Type B pancreatic cell (in vitro differentiated cells): ENCODE measurements at regions not wholly inside any gene's neighbourhood (a gene's known extent, or its start where the extent isn't known, plus 50 kb on each side); places are given as distances from the start of the nearest gene placed in this dataset.

Experiments used
- DNase-seq: peaks from one replicate; pipeline ENCODE4 v3.0.0; 2021; ENCODE audit warnings: mixed read lengths; ENCODE audit not compliant: unreplicated experiment; ENCODE audit errors: extremely low spot score
- H3K27ac Mint-ChIP-seq: 2 replicates; pipeline ENCODE4 v1.8.0; 2021; ENCODE audit warnings: mild to moderate bottlenecking, mixed read lengths
- H3K27me3 Mint-ChIP-seq: 2 replicates; pipeline ENCODE4 v1.8.0; 2021; ENCODE audit warnings: mixed read lengths
- H3K36me3 Mint-ChIP-seq: 2 replicates; pipeline ENCODE4 v1.8.0; 2021; ENCODE audit warnings: mixed read lengths
- H3K4me1 Mint-ChIP-seq: one replicate; pipeline ENCODE4 v1.8.0; 2021; ENCODE audit warnings: mixed read lengths; ENCODE audit not compliant: unreplicated experiment
- H3K4me3 Mint-ChIP-seq: 2 replicates; pipeline ENCODE4 v1.8.0; 2021; ENCODE audit warnings: mild to moderate bottlenecking, mixed read lengths
- H3K9me3 Mint-ChIP-seq: 2 replicates; pipeline ENCODE4 v1.8.0; 2021; ENCODE audit warnings: mixed read lengths
- TF ChIP-seq, protein P1 (sequence below): fragments of 200-600 bp; sonication (generic); conservative IDR thresholded peaks from 2 replicates; pipeline ENCODE4 v1.5.0; 2021; ENCODE audit warnings: antibody characterized with exemption, mild to moderate bottlenecking

DNA sequence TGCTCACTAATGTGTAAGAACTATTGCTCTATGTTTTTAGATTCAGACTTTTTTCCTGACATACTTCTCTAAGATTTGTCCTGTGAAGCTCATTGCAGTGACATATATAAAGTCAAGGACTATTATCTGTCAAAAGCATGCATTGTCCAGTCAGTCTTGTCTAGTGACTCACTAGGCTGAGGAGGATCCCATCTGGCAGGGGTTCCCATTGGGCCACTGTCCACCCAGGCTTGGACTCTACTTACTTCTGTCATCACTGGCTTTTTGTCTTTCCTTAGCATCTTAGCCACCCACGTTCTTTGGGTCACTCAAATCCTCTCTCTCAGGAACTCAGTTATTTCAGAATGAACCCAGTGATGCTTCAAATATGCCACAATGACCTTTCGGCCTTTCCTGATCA is 132.6 kb upstream of the NABP1 start:
- Mint-ChIP-seq H3K4me3 (no peak overlapping the region), H3K4me1 (no peaks in the 10 kb centered on the region), H3K27me3 (no peaks in the 10 kb centered on the region), H3K27ac (no peak overlapping the region), H3K9me3 (peaks cover 5% of the 10 kb centered on the region), H3K36me3 (no peaks in the 10 kb centered on the region)
- TF ChIP-seq, protein P1, sequence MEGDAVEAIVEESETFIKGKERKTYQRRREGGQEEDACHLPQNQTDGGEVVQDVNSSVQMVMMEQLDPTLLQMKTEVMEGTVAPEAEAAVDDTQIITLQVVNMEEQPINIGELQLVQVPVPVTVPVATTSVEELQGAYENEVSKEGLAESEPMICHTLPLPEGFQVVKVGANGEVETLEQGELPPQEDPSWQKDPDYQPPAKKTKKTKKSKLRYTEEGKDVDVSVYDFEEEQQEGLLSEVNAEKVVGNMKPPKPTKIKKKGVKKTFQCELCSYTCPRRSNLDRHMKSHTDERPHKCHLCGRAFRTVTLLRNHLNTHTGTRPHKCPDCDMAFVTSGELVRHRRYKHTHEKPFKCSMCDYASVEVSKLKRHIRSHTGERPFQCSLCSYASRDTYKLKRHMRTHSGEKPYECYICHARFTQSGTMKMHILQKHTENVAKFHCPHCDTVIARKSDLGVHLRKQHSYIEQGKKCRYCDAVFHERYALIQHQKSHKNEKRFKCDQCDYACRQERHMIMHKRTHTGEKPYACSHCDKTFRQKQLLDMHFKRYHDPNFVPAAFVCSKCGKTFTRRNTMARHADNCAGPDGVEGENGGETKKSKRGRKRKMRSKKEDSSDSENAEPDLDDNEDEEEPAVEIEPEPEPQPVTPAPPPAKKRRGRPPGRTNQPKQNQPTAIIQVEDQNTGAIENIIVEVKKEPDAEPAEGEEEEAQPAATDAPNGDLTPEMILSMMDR, result no peak
- DNase-seq, result no peak

DNA sequence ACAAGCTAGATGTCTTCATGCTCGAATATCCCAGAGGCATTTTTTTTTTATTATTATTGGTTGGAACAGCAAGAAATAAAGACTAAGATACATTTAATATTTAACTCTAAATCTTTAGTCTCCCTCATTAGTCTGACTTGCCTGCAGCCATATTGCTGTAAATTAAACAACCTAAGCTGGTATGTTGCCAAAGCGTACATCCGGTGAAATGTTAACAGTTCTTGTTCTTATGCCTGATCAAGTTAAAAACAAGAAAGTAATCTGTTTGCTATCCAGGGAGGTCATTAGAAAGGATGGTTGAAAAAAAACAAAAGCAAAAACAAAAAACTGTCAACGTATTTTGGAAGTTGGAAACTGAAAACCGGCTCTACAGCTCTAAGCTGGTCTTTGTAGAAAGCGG is 125.9 kb upstream of the NABP1 start:
- H3K27me3 Mint-ChIP-seq, result no peaks in the 10 kb centered on the region
- TF ChIP-seq, protein P1, result no peak
- H3K36me3 Mint-ChIP-seq, result no peaks in the 10 kb centered on the region
- H3K9me3 Mint-ChIP-seq, result no peaks in the 10 kb centered on the region
- no peak for DNase-seq
- H3K27ac Mint-ChIP-seq, result no peak overlapping the region
- H3K4me1 Mint-ChIP-seq, result peaks cover 4% of the 10 kb centered on the region
- H3K4me3 Mint-ChIP-seq, result no peak overlapping the region

- no peak for DNase-seq
- Mint-ChIP-seq H3K36me3 (no peaks in the 10 kb centered on the region), H3K4me3 (no peak overlapping the region), H3K9me3 (no peaks in the 10 kb centered on the region), H3K4me1 (peaks cover 4% of the 10 kb centered on the region), H3K27me3 (no peaks in the 10 kb centered on the region), H3K27ac (no peak overlapping the region)
- TF ChIP-seq, protein P1, result no peak
These were observed 123.7 kb upstream of the NABP1 start for GRCh38 chr2:191554240-191554639.

GRCh38 chr2:191555092-191555742 is 122.7 kb upstream of the NABP1 start:
- no peaks in the 10 kb centered on the region for H3K9me3 Mint-ChIP-seq
- H3K27me3 Mint-ChIP-seq, result no peaks in the 10 kb centered on the region
- peak; percentile 75 for DNase-seq
- no peak overlapping the region for H3K27ac Mint-ChIP-seq
- TF ChIP-seq, protein P1, result peak; percentile 89
- no peaks in the 10 kb centered on the region for H3K36me3 Mint-ChIP-seq
- H3K4me1 Mint-ChIP-seq, result peaks cover 8% of the 10 kb centered on the region
- H3K4me3 Mint-ChIP-seq, result peak overlapping the region; percentile 50

DNA sequence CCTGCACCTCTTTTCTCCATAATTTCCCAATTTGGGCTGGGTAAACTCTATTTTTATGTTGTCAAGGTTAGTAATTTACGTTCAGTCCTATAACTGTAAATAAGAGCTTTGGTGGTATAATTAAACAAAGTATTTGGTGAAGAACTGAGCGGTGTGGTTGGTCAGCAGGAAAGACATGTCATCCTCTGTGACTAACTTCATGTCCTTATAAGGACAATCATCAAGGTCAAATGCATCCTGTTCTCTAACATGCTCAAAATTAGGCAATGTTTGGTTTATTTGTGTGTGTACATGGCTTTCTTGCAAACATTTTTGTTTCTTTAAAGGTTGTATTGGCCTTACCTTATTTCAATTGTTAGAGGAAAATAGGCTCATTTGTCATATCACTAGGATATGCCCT is 121.5 kb upstream of the NABP1 start:
- peaks cover 9% of the 10 kb centered on the region for H3K4me1 Mint-ChIP-seq
- no peak overlapping the region for H3K27ac Mint-ChIP-seq
- H3K27me3 Mint-ChIP-seq, result no peaks in the 10 kb centered on the region

More for the DNA sequence above, 121.5 kb upstream of the NABP1 start:
- H3K9me3 Mint-ChIP-seq, result no peaks in the 10 kb centered on the region
- TF ChIP-seq, protein P1, result no peak
- H3K36me3 Mint-ChIP-seq, result no peaks in the 10 kb centered on the region
- DNase-seq, result no peak
- no peak overlapping the region for H3K4me3 Mint-ChIP-seq
